GM12878 (cell line): ENCODE measurements at regions not wholly inside any gene's neighbourhood (a gene's known extent, or its start where the extent isn't known, plus 50 kb on each side); places are given as distances from the start of the nearest gene placed in this dataset.

Experiments used
- ATAC-seq: fragments of 200-7000 bp; cut with Tn5 transposase; 3 replicates; pipeline ENCODE4 v1.9.1; 2020; ENCODE audit warnings: mild to moderate bottlenecking, moderate library complexity
- BruUV-seq: library from RNA; stranded (reverse); fragments of 400-500 nt; replicated peaks from 2 replicates; lab custom pipeline; 2021; lab: Mats Ljungman, UMichigan
- CTCF ChIA-PET: fragments of 300-600 bp; sonication (Branson Sonifier 250); formaldehyde crosslinking; extraction: SDS; loops from one replicate; lab custom pipeline; 2021; ENCODE audit warnings: inconsistent platforms; lab: Yijun Ruan, JAX
- POLR2A ChIA-PET: fragments of 350-600 bp; formaldehyde crosslinking; extraction: SDS; loops from one replicate; lab custom pipeline; 2021; ENCODE audit warnings: inconsistent platforms; lab: Charles Lee
- RAD21 ChIA-PET: fragments of 300-600 bp; sonication (Branson Sonifier 250); formaldehyde crosslinking; loops from one replicate; lab custom pipeline; 2023; ENCODE audit warnings: antibody characterized with exemption; ENCODE audit not compliant: unreplicated experiment; lab: Charles Lee
- SMC1A ChIA-PET: fragments of 300-600 bp; sonication (Branson Sonifier 250); formaldehyde crosslinking; loops from one replicate; lab custom pipeline; 2023; ENCODE audit not compliant: unreplicated experiment, uncharacterized antibody; lab: Charles Lee
- DNase-seq: peaks from one replicate; pipeline ENCODE4 v3.0.0-alpha.2; 2011; ENCODE audit warnings: low read depth, low spot score
- FAIRE-seq: peaks from 3 replicates; lab custom pipeline; 2011; peaks lifted over from hg19 to GRCh38; lab: Jason Lieb, UNC
- H2AFZ ChIP-seq: 2 replicates; pipeline ENCODE4 v1.6.0; 2011; ENCODE audit warnings: low read depth, low read length, control low read depth; ENCODE audit not compliant: control insufficient read depth
- H3K27ac ChIP-seq: 2 replicates; pipeline ENCODE4 v1.5.1; 2011; ENCODE audit warnings: control low read depth; ENCODE audit not compliant: control insufficient read depth, insufficient read depth
- H3K27me3 ChIP-seq, 2 experiments: replicated peaks in 1 of 2; 2 replicates each; pipeline versions ENCODE4 v1.6.0 to v1.6.1; 2011; ENCODE audit warnings: low read length in 1 of 2; ENCODE audit not compliant: control insufficient read depth in 2 of 2, insufficient read depth in 2 of 2
- H3K36me3 ChIP-seq, 2 experiments: 2 replicates each; pipeline ENCODE4 v1.5.1; 2011; ENCODE audit warnings: low read length in 1 of 2; ENCODE audit not compliant: control insufficient read depth in 2 of 2, insufficient read depth in 2 of 2
- H3K4me1 ChIP-seq: 2 replicates; pipeline ENCODE4 v1.6.1; 2011; ENCODE audit warnings: mild to moderate bottlenecking, low read length, moderate library complexity, mixed read lengths; ENCODE audit not compliant: control insufficient read depth, insufficient read depth
- H3K4me2 ChIP-seq: 2 replicates; pipeline ENCODE4 v1.6.0; 2011; ENCODE audit warnings: control low read depth; ENCODE audit not compliant: control insufficient read depth, insufficient read depth
- H3K4me3 ChIP-seq: fragments of 200-600 bp; sonication (generic); 2 replicates; pipeline ENCODE4 v1.5.1; 2016
- H3K79me2 ChIP-seq: 2 replicates; pipeline ENCODE4 v1.6.0; 2011; ENCODE audit warnings: low read length; ENCODE audit not compliant: control insufficient read depth, insufficient read depth
- H3K9ac ChIP-seq: 2 replicates; pipeline ENCODE4 v1.8.0; 2011; ENCODE audit warnings: low read length, control low read depth, mixed read lengths; ENCODE audit not compliant: control insufficient read depth, insufficient read depth
- H3K9me3 ChIP-seq: replicated peaks from 3 replicates; pipeline ENCODE4 v1.5.1; 2011; ENCODE audit warnings: mild to moderate bottlenecking, low read length; ENCODE audit not compliant: control insufficient read depth, insufficient read depth
- H4K20me1 ChIP-seq: 2 replicates; pipeline ENCODE4 v1.6.0; 2011; ENCODE audit not compliant: control insufficient read depth, insufficient read depth
- ASH2L ChIP-seq: fragments of 300-600, 200-600 bp; sonication (generic); IDR thresholded peaks from 2 replicates; pipeline ENCODE4 v1.6.1; 2017; ENCODE audit warnings: low read depth, mild to moderate bottlenecking, borderline replicate concordance
- GATAD2B ChIP-seq: fragments of 450-650 bp; conservative IDR thresholded peaks from 2 replicates; pipeline ENCODE4 v1.6.1; 2017; ENCODE audit warnings: low read depth, mild to moderate bottlenecking, moderate library complexity
- HSF1 ChIP-seq: fragments of 150-350 bp; IDR thresholded peaks from 2 replicates; pipeline ENCODE4 v1.6.1; 2014; ENCODE audit warnings: mild to moderate bottlenecking, low read depth, low read length
- IRF5 ChIP-seq: fragments of 450-650 bp; IDR thresholded peaks from 2 replicates; pipeline ENCODE4 v1.6.1; 2017; ENCODE audit warnings: borderline replicate concordance
- LARP7 ChIP-seq: fragments of 450-650 bp; IDR thresholded peaks from 2 replicates; pipeline ENCODE4 v1.6.1; 2017; ENCODE audit warnings: mild to moderate bottlenecking
- MEF2B ChIP-seq: fragments of 450-650 bp; IDR thresholded peaks from 2 replicates; pipeline ENCODE4 v1.6.1; 2018; ENCODE audit warnings: mild to moderate bottlenecking, moderate library complexity; ENCODE audit not compliant: partially characterized antibody, poor library complexity, severe bottlenecking
- RCOR1 ChIP-seq: conservative IDR thresholded peaks from 2 replicates; pipeline ENCODE4 v1.6.1; 2012; ENCODE audit warnings: low read depth, low read length, improper control_type of control experiment
- SMAD1 ChIP-seq: fragments of 450-650 bp; IDR thresholded peaks from 2 replicates; pipeline ENCODE4 v1.6.1; 2018; ENCODE audit warnings: mild to moderate bottlenecking, low read depth; ENCODE audit not compliant: partially characterized antibody
- SRF ChIP-seq, 2 experiments: IDR thresholded peaks; 2 replicates each; pipeline ENCODE4 v1.6.1; 2011; ENCODE audit warnings: low read depth in 2 of 2, low read length in 2 of 2, mild to moderate bottlenecking in 1 of 2, moderate library complexity in 1 of 2
- ZNF622 ChIP-seq: fragments of 450-650 bp; IDR thresholded peaks from 2 replicates; pipeline ENCODE4 v1.6.1; 2017; ENCODE audit warnings: mild to moderate bottlenecking, inconsistent platforms
- in situ Hi-C: fragments of 300-500 bp; cut with MboI; formaldehyde crosslinking; loops from 9 replicates; pipeline ENCODE4 v1.14.3; 2018; ENCODE audit warnings: mixed read lengths
- intact Hi-C: fragments of 100-400 bp; cut with micrococcal nuclease; formaldehyde crosslinking; loops from one replicate; pipeline ENCODE4 v1.14.2; 2022; ENCODE audit not compliant: unreplicated experiment
- TF ChIP-seq, protein P1 (sequence below): fragments of 450-650 bp; conservative IDR thresholded peaks from 2 replicates; pipeline ENCODE4 v1.6.1; 2017; ENCODE audit warnings: mild to moderate bottlenecking, moderate library complexity
- TF ChIP-seq, protein P2 (sequence below): IDR thresholded peaks from 2 replicates; pipeline ENCODE4 v1.6.1; 2011; ENCODE audit warnings: low read depth, low read length, improper control_type of control experiment, borderline replicate concordance

GRCh38 chr6:9554806-9555205 lies 860.1 kb downstream of the TFAP2A start:
- BruUV-seq: no TSS peak
- Histone ChIP-seq H3K4me2 (no peak overlapping the region), H3K4me3 (no peak overlapping the region), H3K36me3 (no peaks in the 10 kb centered on the region), H2AFZ (no peak overlapping the region), H3K27me3 (no peaks in the 10 kb centered on the region), H3K79me2 (no peaks in the 10 kb centered on the region), H3K9me3 (no peaks in the 10 kb centered on the region; the same call in 2 of the 3 replicates), H3K9ac (no peak overlapping the region), H3K4me1 (no peaks in the 10 kb centered on the region), H4K20me1 (no peaks in the 10 kb centered on the region), H3K27ac (no peak overlapping the region)
- DNase-seq (no peak), FAIRE-seq (no peak), ATAC-seq (no peak)
- ChIA-PET SMC1A (no interaction called here), CTCF (no interaction called here), RAD21 (no interaction called here), POLR2A (no interaction called here)
- intact Hi-C loops: no loop called here
- no peak for TF ChIP-seq SRF (IDR thresholded peaks at IDR 0.05; ENCODE audit: low read depth in 2 of 2, low read length in 2 of 2)
- TF ChIP-seq, protein P1, sequence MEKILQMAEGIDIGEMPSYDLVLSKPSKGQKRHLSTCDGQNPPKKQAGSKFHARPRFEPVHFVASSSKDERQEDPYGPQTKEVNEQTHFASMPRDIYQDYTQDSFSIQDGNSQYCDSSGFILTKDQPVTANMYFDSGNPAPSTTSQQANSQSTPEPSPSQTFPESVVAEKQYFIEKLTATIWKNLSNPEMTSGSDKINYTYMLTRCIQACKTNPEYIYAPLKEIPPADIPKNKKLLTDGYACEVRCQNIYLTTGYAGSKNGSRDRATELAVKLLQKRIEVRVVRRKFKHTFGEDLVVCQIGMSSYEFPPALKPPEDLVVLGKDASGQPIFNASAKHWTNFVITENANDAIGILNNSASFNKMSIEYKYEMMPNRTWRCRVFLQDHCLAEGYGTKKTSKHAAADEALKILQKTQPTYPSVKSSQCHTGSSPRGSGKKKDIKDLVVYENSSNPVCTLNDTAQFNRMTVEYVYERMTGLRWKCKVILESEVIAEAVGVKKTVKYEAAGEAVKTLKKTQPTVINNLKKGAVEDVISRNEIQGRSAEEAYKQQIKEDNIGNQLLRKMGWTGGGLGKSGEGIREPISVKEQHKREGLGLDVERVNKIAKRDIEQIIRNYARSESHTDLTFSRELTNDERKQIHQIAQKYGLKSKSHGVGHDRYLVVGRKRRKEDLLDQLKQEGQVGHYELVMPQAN: no peak
- no peak for TF ChIP-seq MEF2B
- no peak for TF ChIP-seq ZNF622
- no peak for TF ChIP-seq ASH2L
- TF ChIP-seq HSF1: no peak
- TF ChIP-seq GATAD2B: no peak
- TF ChIP-seq, protein P2, sequence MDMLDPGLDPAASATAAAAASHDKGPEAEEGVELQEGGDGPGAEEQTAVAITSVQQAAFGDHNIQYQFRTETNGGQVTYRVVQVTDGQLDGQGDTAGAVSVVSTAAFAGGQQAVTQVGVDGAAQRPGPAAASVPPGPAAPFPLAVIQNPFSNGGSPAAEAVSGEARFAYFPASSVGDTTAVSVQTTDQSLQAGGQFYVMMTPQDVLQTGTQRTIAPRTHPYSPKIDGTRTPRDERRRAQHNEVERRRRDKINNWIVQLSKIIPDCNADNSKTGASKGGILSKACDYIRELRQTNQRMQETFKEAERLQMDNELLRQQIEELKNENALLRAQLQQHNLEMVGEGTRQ: no peak
- TF ChIP-seq RCOR1: no peak
- no peak for TF ChIP-seq LARP7
- TF ChIP-seq IRF5: no peak
- no peak for TF ChIP-seq SMAD1
- in situ Hi-C loops: no loop called here
